Natural killer cell (primary cell): ENCODE measurements at regions not wholly inside any gene's neighbourhood (a gene's known extent, or its start where the extent isn't known, plus 50 kb on each side); places are given as distances from the start of the nearest gene placed in this dataset.

ENCODE experiments used
- ATAC-seq, 3 donors: fragments of 150-1000 bp in 2 of 3; fragments of 200-7000 bp in 1 of 3; cut with Tn5 transposase; 1 replicate in 1 of 3; 2 replicates in 2 of 3; pipeline ENCODE4 v1.10.0; 2021; ENCODE audit warnings: mild to moderate bottlenecking in 2 of 3, moderate library complexity in 2 of 3
- DNase-seq, 2 donors: peaks; one replicate each; pipeline versions ENCODE4 v3.0.0 to v3.0.0-alpha.2; 2013 to 2021; ENCODE audit warnings: mixed read lengths in 1 of 2
- H3K27ac ChIP-seq: one replicate; pipeline ENCODE4 v1.5.1; 2013; ENCODE audit warnings: mild to moderate bottlenecking, low read length
- H3K27me3 ChIP-seq: one replicate; pipeline ENCODE4 v1.6.1; 2013; ENCODE audit warnings: low read length; ENCODE audit not compliant: control insufficient read depth, insufficient read depth
- H3K36me3 ChIP-seq: one replicate; pipeline ENCODE4 v1.6.1; 2013; ENCODE audit warnings: low read length; ENCODE audit not compliant: control insufficient read depth, insufficient read depth
- H3K4me1 ChIP-seq: one replicate; pipeline ENCODE4 v1.6.1; 2013; ENCODE audit warnings: low read length; ENCODE audit not compliant: control insufficient read depth, insufficient read depth
- H3K4me3 ChIP-seq: one replicate; pipeline ENCODE4 v1.5.1; 2013; ENCODE audit warnings: low read length
- H3K9me3 ChIP-seq: one replicate; pipeline ENCODE4 v1.6.1; 2013; ENCODE audit warnings: low read length; ENCODE audit not compliant: control insufficient read depth, insufficient read depth
- H3K27ac Mint-ChIP-seq, 2 donors: one replicate each; pipeline ENCODE4 v1.8.0; 2022; ENCODE audit warnings: mild to moderate bottlenecking in 2 of 2, mixed read lengths in 2 of 2, moderate library complexity in 1 of 2
- H3K27me3 Mint-ChIP-seq, 2 donors: one replicate each; pipeline ENCODE4 v1.8.0; 2022; ENCODE audit warnings: low read depth in 2 of 2, mixed read lengths in 2 of 2
- H3K36me3 Mint-ChIP-seq: one replicate; pipeline ENCODE4 v1.8.0; 2022; ENCODE audit warnings: mixed read lengths
- H3K4me1 Mint-ChIP-seq, 2 donors: one replicate each; pipeline ENCODE4 v1.8.0; 2022; ENCODE audit warnings: mixed read lengths in 2 of 2
- H3K4me3 Mint-ChIP-seq: one replicate; pipeline ENCODE4 v1.8.0; 2022; ENCODE audit warnings: mild to moderate bottlenecking, moderate library complexity, mixed read lengths
- H3K9me3 Mint-ChIP-seq, 2 donors: one replicate each; pipeline ENCODE4 v1.8.0; 2022; ENCODE audit warnings: mixed read lengths in 2 of 2
- CTCF ChIP-seq: fragments of 200-600 bp; IDR thresholded peaks from one replicate; pipeline ENCODE4 v1.8.0; 2022; ENCODE audit warnings: antibody characterized with exemption
- WGBS: methylation state at CpG from one replicate; pipeline ENCODE4 v1.1.7; 2013; ENCODE audit warnings: missing lambda C conversion rate; ENCODE audit not compliant: insufficient coverage; 5-methylcytosine and 5-hydroxymethylcytosine counted together
- intact Hi-C: fragments of 100-400 bp; cut with micrococcal nuclease; formaldehyde crosslinking; loops from one replicate; pipeline ENCODE4 v1.14.2; 2022

GRCh38 chr14:48553443-48553842, 878.0 kb upstream of the MDGA2 start:
- no peak for ATAC-seq
- no peaks in the 10 kb centered on the region for H3K4me1 Mint-ChIP-seq
- intact Hi-C loops: no loop called here

GRCh38 chr14:48546996-48547395, 871.6 kb upstream of the MDGA2 start:
- H3K36me3 ChIP-seq: no peaks in the 10 kb centered on the region
- Mint-ChIP-seq H3K4me3 (no peak overlapping the region), H3K36me3 (peaks cover 13% of the 10 kb centered on the region), H3K27me3 (no peaks in the 10 kb centered on the region), H3K27ac (no peak overlapping the region), H3K4me1 (no peaks in the 10 kb centered on the region), H3K9me3 (peaks cover 22 to 26% of the 10 kb centered on the region in 2 donors)
- no peak for DNase-seq
- WGBS: 60% methylated on average over 3 of the region's 4 CpGs
- no peaks in the 10 kb centered on the region for H3K27me3 ChIP-seq
- H3K4me3 ChIP-seq: no peak overlapping the region
- intact Hi-C loops: no loop called here
- H3K9me3 ChIP-seq: no peaks in the 10 kb centered on the region
- no peak overlapping the region for H3K27ac ChIP-seq
- TF ChIP-seq CTCF: no peak
- ATAC-seq: no peak
- H3K4me1 ChIP-seq: no peaks in the 10 kb centered on the region

More at GRCh38 chr14:48553443-48553842, 878.0 kb upstream of the MDGA2 start:
- Mint-ChIP-seq H3K27ac (no peak overlapping the region), H3K4me3 (no peak overlapping the region), H3K27me3 (no peaks in the 10 kb centered on the region), H3K36me3 (peaks cover 14% of the 10 kb centered on the region), H3K9me3 (peaks cover 22 to 23% of the 10 kb centered on the region in 2 donors)
- no peak overlapping the region for H3K27ac ChIP-seq
- H3K4me3 ChIP-seq: no peak overlapping the region
- H3K4me1 ChIP-seq: no peaks in the 10 kb centered on the region
- no peak for TF ChIP-seq CTCF
- H3K9me3 ChIP-seq: peaks cover 10% of the 10 kb centered on the region
- H3K27me3 ChIP-seq: no peaks in the 10 kb centered on the region
- no peaks in the 10 kb centered on the region for H3K36me3 ChIP-seq
- DNase-seq: no peak

GRCh38 chr14:48537600-48537999, 862.2 kb upstream of the MDGA2 start:
- H3K36me3 Mint-ChIP-seq: no peaks in the 10 kb centered on the region
- Histone ChIP-seq H3K4me1 (no peaks in the 10 kb centered on the region), H3K9me3 (peaks cover 5% of the 10 kb centered on the region), H3K27me3 (no peaks in the 10 kb centered on the region), H3K4me3 (no peak overlapping the region), H3K27ac (no peak overlapping the region), H3K36me3 (no peaks in the 10 kb centered on the region)
- DNase-seq (no peak), ATAC-seq (no peak)
- no peak for TF ChIP-seq CTCF
- no peak overlapping the region for H3K4me3 Mint-ChIP-seq
- H3K9me3 Mint-ChIP-seq: peaks cover 8 to 12% of the 10 kb centered on the region in 2 donors
- H3K27me3 Mint-ChIP-seq: no peaks in the 10 kb centered on the region
- intact Hi-C loops: no loop called here
- H3K4me1 Mint-ChIP-seq: no peaks in the 10 kb centered on the region
- H3K27ac Mint-ChIP-seq: no peak overlapping the region

- intact Hi-C loops: no loop called here
Observed at GRCh38 chr14:48536318-48536717, 860.9 kb upstream of the MDGA2 start.

More at GRCh38 chr14:48536318-48536717, 860.9 kb upstream of the MDGA2 start:
- Histone ChIP-seq H3K27me3 (no peaks in the 10 kb centered on the region), H3K27ac (no peak overlapping the region), H3K36me3 (no peaks in the 10 kb centered on the region), H3K9me3 (peaks cover 5% of the 10 kb centered on the region), H3K4me3 (no peak overlapping the region), H3K4me1 (no peaks in the 10 kb centered on the region)
- Mint-ChIP-seq H3K4me1 (no peaks in the 10 kb centered on the region), H3K9me3 (peaks cover 10 to 13% of the 10 kb centered on the region in 2 donors), H3K27ac (no peak overlapping the region), H3K36me3 (peaks cover 8% of the 10 kb centered on the region), H3K4me3 (no peak overlapping the region), H3K27me3 (no peaks in the 10 kb centered on the region)
- WGBS: 69% methylated on average over 3 of the region's 3 CpGs
- no peak for ATAC-seq
- TF ChIP-seq CTCF: no peak
- no peak for DNase-seq
